ENCODE measurements at regions not wholly inside any gene's neighbourhood (a gene's known extent, or its start where the extent isn't known, plus 50 kb on each side); places are given as distances from the start of the nearest gene placed in this dataset.

DNA sequence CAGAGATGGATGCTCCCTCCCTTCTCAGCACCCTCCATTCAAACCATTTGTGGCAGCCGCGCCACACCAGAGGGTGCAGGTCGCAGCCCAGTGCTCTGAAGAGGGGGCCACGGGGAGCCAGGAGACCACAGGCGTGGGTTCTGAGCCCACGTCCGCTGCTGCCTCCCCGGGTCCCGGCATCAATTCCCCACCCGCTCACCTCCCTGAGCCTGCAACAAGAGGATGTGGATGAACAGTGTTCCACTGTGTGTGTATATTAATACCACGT lies 120.1 kb upstream of the VSTM2B start:
- H3K27ac ChIP-seq (replicated peaks): no peak overlapping the region
- TF ChIP-seq POLR2AphosphoS5 (IDR thresholded peaks at IDR 0.05; ENCODE audit: low read depth) (no peak), GABPA (IDR thresholded peaks at IDR 0.05; ENCODE audit: low read depth) (no peak), REST (IDR thresholded peaks at IDR 0.05; ENCODE audit: insufficient replicate concordance, low read depth) (no peak), SPI1 (IDR thresholded peaks at IDR 0.05; ENCODE audit: borderline replicate concordance, low read depth) (no peak)
- TF ChIP-seq, protein P1, sequence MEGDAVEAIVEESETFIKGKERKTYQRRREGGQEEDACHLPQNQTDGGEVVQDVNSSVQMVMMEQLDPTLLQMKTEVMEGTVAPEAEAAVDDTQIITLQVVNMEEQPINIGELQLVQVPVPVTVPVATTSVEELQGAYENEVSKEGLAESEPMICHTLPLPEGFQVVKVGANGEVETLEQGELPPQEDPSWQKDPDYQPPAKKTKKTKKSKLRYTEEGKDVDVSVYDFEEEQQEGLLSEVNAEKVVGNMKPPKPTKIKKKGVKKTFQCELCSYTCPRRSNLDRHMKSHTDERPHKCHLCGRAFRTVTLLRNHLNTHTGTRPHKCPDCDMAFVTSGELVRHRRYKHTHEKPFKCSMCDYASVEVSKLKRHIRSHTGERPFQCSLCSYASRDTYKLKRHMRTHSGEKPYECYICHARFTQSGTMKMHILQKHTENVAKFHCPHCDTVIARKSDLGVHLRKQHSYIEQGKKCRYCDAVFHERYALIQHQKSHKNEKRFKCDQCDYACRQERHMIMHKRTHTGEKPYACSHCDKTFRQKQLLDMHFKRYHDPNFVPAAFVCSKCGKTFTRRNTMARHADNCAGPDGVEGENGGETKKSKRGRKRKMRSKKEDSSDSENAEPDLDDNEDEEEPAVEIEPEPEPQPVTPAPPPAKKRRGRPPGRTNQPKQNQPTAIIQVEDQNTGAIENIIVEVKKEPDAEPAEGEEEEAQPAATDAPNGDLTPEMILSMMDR (IDR thresholded peaks at IDR 0.05; ENCODE audit: insufficient read depth, low read length): no peak
- no peaks in the 10 kb centered on the region for H3K27me3 ChIP-seq (ENCODE audit: insufficient read depth, poor library complexity, severe bottlenecking)
- DNase-seq (ENCODE audit: low read depth in 1 of 2, low spot score in 1 of 2): no peak
- no peak overlapping the region for H3K4me3 ChIP-seq (replicated peaks; ENCODE audit: insufficient read depth, low read length)

DNA sequence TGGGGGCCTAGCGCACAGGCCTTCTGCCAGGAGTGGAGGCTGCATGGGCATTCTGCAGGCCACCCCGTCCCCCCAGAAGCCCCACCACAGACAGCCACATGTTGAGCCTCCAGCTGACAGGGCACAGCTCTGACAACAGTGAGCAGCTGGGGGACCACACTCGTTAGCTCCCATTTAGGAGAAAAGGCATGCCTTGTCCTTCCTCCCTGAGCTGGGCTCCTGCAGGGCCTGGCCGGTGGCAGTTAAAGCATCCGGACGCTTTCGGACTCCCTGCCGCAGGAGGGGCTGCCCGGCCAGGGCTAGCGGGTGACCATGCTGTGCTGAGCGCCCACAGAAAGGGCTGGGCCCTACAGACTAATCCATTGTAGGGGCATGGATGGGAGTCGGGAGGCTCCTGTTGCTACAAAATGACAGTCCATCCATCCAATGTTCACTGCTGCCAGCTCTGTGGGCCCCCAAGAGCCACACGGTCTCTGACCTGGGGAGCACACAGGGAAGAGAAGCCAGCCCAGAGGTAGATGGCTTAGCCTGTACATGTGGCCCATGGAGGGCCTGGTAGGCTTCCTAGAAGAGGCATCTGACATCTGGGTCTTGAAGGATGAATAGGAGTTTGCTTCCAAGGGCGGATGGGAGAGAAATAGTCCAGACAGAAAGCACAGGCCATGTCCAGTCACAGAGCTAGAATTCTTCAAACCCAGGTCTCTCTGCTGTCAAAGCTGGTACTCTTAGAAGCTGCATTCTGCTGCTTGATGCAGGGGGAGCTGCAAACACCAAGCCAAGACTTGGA lies 116.5 kb upstream of the VSTM2B start:
- Histone ChIP-seq H3K27ac (replicated peaks) (no peak overlapping the region), H3K4me3 (replicated peaks; ENCODE audit: insufficient read depth, low read length) (no peak overlapping the region), H3K27me3 (ENCODE audit: insufficient read depth, poor library complexity, severe bottlenecking) (no peaks in the 10 kb centered on the region)
- no peak for DNase-seq (ENCODE audit: low read depth in 1 of 2, low spot score in 1 of 2)
- TF ChIP-seq GABPA (IDR thresholded peaks at IDR 0.05; ENCODE audit: low read depth) (no peak), REST (IDR thresholded peaks at IDR 0.05; ENCODE audit: insufficient replicate concordance, low read depth) (no peak), POLR2AphosphoS5 (IDR thresholded peaks at IDR 0.05; ENCODE audit: low read depth) (no peak), SPI1 (IDR thresholded peaks at IDR 0.05; ENCODE audit: borderline replicate concordance, low read depth) (no peak)
- TF ChIP-seq, protein P1 (IDR thresholded peaks at IDR 0.05; ENCODE audit: insufficient read depth, low read length): no peak

GRCh38 chr19:29410601-29411000 lies 115.2 kb upstream of the VSTM2B start:
- TF ChIP-seq POLR2AphosphoS5 (IDR thresholded peaks at IDR 0.05; ENCODE audit: low read depth) (no peak), SPI1 (IDR thresholded peaks at IDR 0.05; ENCODE audit: borderline replicate concordance, low read depth) (no peak), GABPA (IDR thresholded peaks at IDR 0.05; ENCODE audit: low read depth) (no peak)
- TF ChIP-seq, protein P1 (IDR thresholded peaks at IDR 0.05; ENCODE audit: insufficient read depth, low read length): no peak
- Histone ChIP-seq H3K4me3 (replicated peaks; ENCODE audit: insufficient read depth, low read length) (no peak overlapping the region), H3K27me3 (ENCODE audit: insufficient read depth, poor library complexity, severe bottlenecking) (no peaks in the 10 kb centered on the region), H3K27ac (replicated peaks) (no peak overlapping the region)
- DNase-seq (ENCODE audit: low read depth in 1 of 2, low spot score in 1 of 2): no peak

All from HL-60 (cell line).